Astrocyte (in vitro differentiated cells and primary cell): ENCODE measurements at regions not wholly inside any gene's neighbourhood (a gene's known extent, or its start where the extent isn't known, plus 50 kb on each side); places are given as distances from the start of the nearest gene placed in this dataset.
"Not testable (repeated sequence)": the region's sequence is repeated elsewhere in the genome, so short reads cannot be mapped to it uniquely, and the experiment has no call there.

ENCODE experiments used
- DNase-seq: peaks from one replicate; pipeline ENCODE4 v3.0.0-alpha.2; 2010; ENCODE audit warnings: low read depth
- FAIRE-seq: peaks from 2 replicates; lab custom pipeline; 2011; peaks lifted over from hg19 to GRCh38; lab: Jason Lieb, UNC
- H2AFZ ChIP-seq: 2 replicates; pipeline ENCODE4 v1.6.0; 2012; ENCODE audit warnings: low read depth, low read length, inconsistent platforms
- H3K27ac ChIP-seq: 2 replicates; pipeline ENCODE4 v1.5.1; 2011; ENCODE audit warnings: low read depth, low read length, inconsistent platforms
- H3K27me3 ChIP-seq: 2 replicates; pipeline ENCODE4 v1.6.0; 2011; ENCODE audit warnings: low read length, inconsistent platforms; ENCODE audit not compliant: insufficient read depth
- H3K36me3 ChIP-seq: 2 replicates; pipeline ENCODE4 v1.5.1; 2011; ENCODE audit warnings: low read length, inconsistent platforms; ENCODE audit not compliant: insufficient read depth
- H3K4me1 ChIP-seq: 2 replicates; pipeline ENCODE4 v1.5.1; 2011; ENCODE audit warnings: low read length, inconsistent platforms; ENCODE audit not compliant: insufficient read depth
- H3K4me2 ChIP-seq: 2 replicates; pipeline ENCODE4 v1.6.0; 2012; ENCODE audit warnings: low read length, inconsistent platforms
- H3K4me3 ChIP-seq: 2 replicates; pipeline ENCODE4 v1.5.1; 2011; ENCODE audit warnings: low read depth, mild to moderate bottlenecking, low read length, inconsistent platforms; ENCODE audit not compliant: insufficient read depth
- H3K79me2 ChIP-seq: 2 replicates; pipeline ENCODE4 v1.6.0; 2012; ENCODE audit warnings: mild to moderate bottlenecking, low read length, inconsistent platforms; ENCODE audit not compliant: insufficient read depth
- H3K9ac ChIP-seq: 2 replicates; pipeline ENCODE4 v1.6.0; 2012; ENCODE audit warnings: mild to moderate bottlenecking, low read length, inconsistent platforms
- H3K9me3 ChIP-seq: 2 replicates; pipeline ENCODE4 v1.5.1; 2012; ENCODE audit warnings: low read depth, mild to moderate bottlenecking, low read length, inconsistent platforms; ENCODE audit not compliant: insufficient read depth
- H4K20me1 ChIP-seq: 2 replicates; pipeline ENCODE4 v1.6.0; 2012; ENCODE audit warnings: low read length, inconsistent platforms; ENCODE audit not compliant: insufficient read depth
- H3K27ac Mint-ChIP-seq: one replicate; pipeline ENCODE4 v1.8.0; 2021; ENCODE audit warnings: mild to moderate bottlenecking, mixed read lengths; ENCODE audit not compliant: unreplicated experiment
- H3K27me3 Mint-ChIP-seq: one replicate; pipeline ENCODE4 v1.8.0; 2021; ENCODE audit warnings: low read depth, mixed read lengths; ENCODE audit not compliant: unreplicated experiment
- H3K36me3 Mint-ChIP-seq: one replicate; pipeline ENCODE4 v1.8.0; 2021; ENCODE audit warnings: low read depth, mixed read lengths; ENCODE audit not compliant: unreplicated experiment
- H3K4me1 Mint-ChIP-seq: one replicate; pipeline ENCODE4 v1.8.0; 2021; ENCODE audit warnings: low read depth, mixed read lengths; ENCODE audit not compliant: unreplicated experiment
- H3K4me3 Mint-ChIP-seq: one replicate; pipeline ENCODE4 v1.8.0; 2021; ENCODE audit warnings: mild to moderate bottlenecking, moderate library complexity, mixed read lengths; ENCODE audit not compliant: unreplicated experiment
- H3K9me3 Mint-ChIP-seq: one replicate; pipeline ENCODE4 v1.8.0; 2021; ENCODE audit warnings: mild to moderate bottlenecking, mixed read lengths; ENCODE audit not compliant: unreplicated experiment
- CTCF ChIP-seq: IDR thresholded peaks from 2 replicates; pipeline ENCODE4 v1.5.1; 2011; ENCODE audit warnings: low read depth, mild to moderate bottlenecking, inconsistent platforms, low read length, moderate library complexity; ENCODE audit not compliant: insufficient read depth
- EZH2 ChIP-seq: IDR thresholded peaks from 2 replicates; pipeline ENCODE4 v1.6.1; 2012; ENCODE audit warnings: mild to moderate bottlenecking, low read length, inconsistent platforms; ENCODE audit not compliant: insufficient read depth

- no peak for DNase-seq
- peaks cover 39% of the 10 kb centered on the region for H3K27me3 Mint-ChIP-seq
- H3K27ac Mint-ChIP-seq = no peak overlapping the region
- no peaks in the 10 kb centered on the region for H3K27me3 ChIP-seq
- no peak overlapping the region for H2AFZ ChIP-seq
- no peaks in the 10 kb centered on the region for H3K79me2 ChIP-seq
- TF ChIP-seq EZH2 (no peak), CTCF (no peak)
- peaks cover 3% of the 10 kb centered on the region for H3K9me3 Mint-ChIP-seq
- no peak overlapping the region for H3K9ac ChIP-seq
- no peak overlapping the region for H3K4me3 ChIP-seq
- no peak overlapping the region for H3K4me3 Mint-ChIP-seq
- H3K4me1 Mint-ChIP-seq = no peaks in the 10 kb centered on the region
- no peaks in the 10 kb centered on the region for H3K36me3 ChIP-seq
- H3K4me1 ChIP-seq = no peaks in the 10 kb centered on the region
- FAIRE-seq = no peak
- no peaks in the 10 kb centered on the region for H4K20me1 ChIP-seq
- H3K9me3 ChIP-seq = no peaks in the 10 kb centered on the region
- H3K4me2 ChIP-seq = no peak overlapping the region
- no peak overlapping the region for H3K27ac ChIP-seq
- no peaks in the 10 kb centered on the region for H3K36me3 Mint-ChIP-seq
These were observed 292.1 kb downstream of the ADGRD1 start for GRCh38 chr12:131245564-131246355.

- not testable (repeated sequence) for H3K27ac Mint-ChIP-seq, H3K4me1 Mint-ChIP-seq, H3K4me3 ChIP-seq, H3K27me3 ChIP-seq, H3K9me3 ChIP-seq, H3K4me1 ChIP-seq, H3K36me3 ChIP-seq, H3K36me3 Mint-ChIP-seq, H3K27ac ChIP-seq, H3K4me2 ChIP-seq, DNase-seq, H3K9me3 Mint-ChIP-seq, H3K79me2 ChIP-seq, H2AFZ ChIP-seq, H4K20me1 ChIP-seq, H3K9ac ChIP-seq, H3K4me3 Mint-ChIP-seq, FAIRE-seq
- peaks cover 45% of the 10 kb centered on the region for H3K27me3 Mint-ChIP-seq
These were observed 293.5 kb downstream of the ADGRD1 start for GRCh38 chr12:131247026-131247725.

GRCh38 chr12:131247875-131248274 is 294.2 kb downstream of the ADGRD1 start:
- H3K9me3 Mint-ChIP-seq, H3K4me1 ChIP-seq, H2AFZ ChIP-seq, H3K27ac ChIP-seq, H3K79me2 ChIP-seq, H4K20me1 ChIP-seq, H3K4me3 Mint-ChIP-seq, H3K27me3 ChIP-seq, H3K4me3 ChIP-seq, H3K4me2 ChIP-seq, H3K36me3 ChIP-seq, H3K4me1 Mint-ChIP-seq, DNase-seq, H3K36me3 Mint-ChIP-seq, FAIRE-seq, H3K9me3 ChIP-seq, H3K9ac ChIP-seq, H3K27ac Mint-ChIP-seq: not testable (repeated sequence)
- H3K27me3 Mint-ChIP-seq = peaks cover 47% of the 10 kb centered on the region
